Stimulated activated CD4-positive, alpha-beta T cell treated with anti-CD3 and anti-CD28 coated beads, Interleukin-1b, Interleukin-23, amount 100 ng/mL, for 1 hour (primary cell): ENCODE measurements at regions not wholly inside any gene's neighbourhood (a gene's known extent, or its start where the extent isn't known, plus 50 kb on each side); places are given as distances from the start of the nearest gene placed in this dataset.

Experiments used
- DNase-seq, 2 donors: peaks; one replicate each; pipeline ENCODE4 v3.0.0-alpha.2; 2020; ENCODE audit warnings: low read depth in 2 of 2

- DNase-seq = no peak
These were observed 523.4 kb downstream of the CCDC85A start for GRCh38 chr2:56707218-56707617.

- no peak for DNase-seq
These were observed 523.9 kb downstream of the CCDC85A start for GRCh38 chr2:56707650-56708049.

GRCh38 chr2:56709181-56709580 lies 525.4 kb downstream of the CCDC85A start:
- DNase-seq = no peak

- DNase-seq = no peak
These were observed 529.4 kb downstream of the CCDC85A start for GRCh38 chr2:56713161-56713676.

GRCh38 chr2:56713978-56714377 lies 530.2 kb downstream of the CCDC85A start:
- DNase-seq = no peak

GRCh38 chr2:56714400-56714799 lies 530.6 kb downstream of the CCDC85A start:
- DNase-seq = no peak

- no peak for DNase-seq
These were observed 531.9 kb downstream of the CCDC85A start for GRCh38 chr2:56715683-56716082.

GRCh38 chr2:56718413-56718812 lies 534.6 kb downstream of the CCDC85A start:
- DNase-seq = no peak

- no peak for DNase-seq
These were observed 545.4 kb downstream of the CCDC85A start for GRCh38 chr2:56729212-56729611.

- no peak for DNase-seq
These were observed 549.2 kb downstream of the CCDC85A start for GRCh38 chr2:56732946-56733345.

- DNase-seq = no peak
These were observed 555.6 kb downstream of the CCDC85A start for GRCh38 chr2:56739413-56739812.

- no peak for DNase-seq
These were observed 557.9 kb downstream of the CCDC85A start for GRCh38 chr2:56741601-56742102.

- no peak for DNase-seq
These were observed 560.0 kb downstream of the CCDC85A start for GRCh38 chr2:56743807-56744206.

GRCh38 chr2:56749152-56749752 lies 565.5 kb downstream of the CCDC85A start:
- no peak for DNase-seq

- no peak for DNase-seq
These were observed 569.4 kb downstream of the CCDC85A start for GRCh38 chr2:56753182-56753581.

GRCh38 chr2:56754066-56754615 lies 570.4 kb downstream of the CCDC85A start:
- DNase-seq = no peak

- DNase-seq = no peak
These were observed 570.8 kb downstream of the CCDC85A start for GRCh38 chr2:56754627-56755026.

GRCh38 chr2:56757884-56758545 lies 574.2 kb downstream of the CCDC85A start:
- DNase-seq = no peak

- no peak for DNase-seq
These were observed 579.9 kb downstream of the CCDC85A start for GRCh38 chr2:56763683-56764082.

- no peak for DNase-seq
These were observed 585.2 kb downstream of the CCDC85A start for GRCh38 chr2:56768973-56769372.

GRCh38 chr2:56770490-56770889 lies 586.7 kb downstream of the CCDC85A start:
- DNase-seq = no peak

- no peak for DNase-seq
These were observed 600.3 kb downstream of the CCDC85A start for GRCh38 chr2:56784046-56784445.

GRCh38 chr2:56801214-56801613 lies 617.4 kb downstream of the CCDC85A start:
- no peak for DNase-seq
